ENCODE measurements at regions not wholly inside any gene's neighbourhood (a gene's known extent, or its start where the extent isn't known, plus 50 kb on each side); places are given as distances from the start of the nearest gene placed in this dataset.
"Not testable (repeated sequence)": the region's sequence is repeated elsewhere in the genome, so short reads cannot be mapped to it uniquely, and the experiment has no call there.

GRCh38 chr22:26835929-26836528 is 178.6 kb downstream of the MIAT start:
- H3K9me3 ChIP-seq = no peaks in the 10 kb centered on the region
- H3K4me3 ChIP-seq = no peak overlapping the region
- TF ChIP-seq POLR2AphosphoS5 (IDR thresholded peaks at IDR 0.05) = no peak
- peak; percentile 13 to 40 for TF ChIP-seq CTCF (IDR thresholded peaks at IDR 0.05)
- no peak for TF ChIP-seq POLR2A (IDR thresholded peaks at IDR 0.05)
- TF ChIP-seq EP300 (IDR thresholded peaks at IDR 0.05) = no peak
- 38% methylated on average over 3 of the region's 3 CpGs for WGBS
- no peak overlapping the region for H3K27ac ChIP-seq
- no peaks in the 10 kb centered on the region for H3K36me3 ChIP-seq
- no peaks in the 10 kb centered on the region for H3K4me1 ChIP-seq
- DNase-seq (ENCODE audit: low spot score in 2 of 2) = no peak
- no peaks in the 10 kb centered on the region for H3K27me3 ChIP-seq

- WGBS = 46% methylated on average over 5 of the region's 5 CpGs
These were observed 180.5 kb downstream of the MIAT start for GRCh38 chr22:26837784-26838470.

GRCh38 chr22:26838471-26838825 is 181.1 kb downstream of the MIAT start:
- H3K4me1 ChIP-seq = no peaks in the 10 kb centered on the region
- H3K9me3 ChIP-seq = no peaks in the 10 kb centered on the region
- no peak overlapping the region for H3K27ac ChIP-seq
- WGBS = 100% methylated on average over 2 of the region's 5 CpGs
- no peak overlapping the region for H3K4me3 ChIP-seq
- no peak for TF ChIP-seq POLR2AphosphoS5 (IDR thresholded peaks at IDR 0.05)
- H3K27me3 ChIP-seq = no peaks in the 10 kb centered on the region
- H3K36me3 ChIP-seq = no peaks in the 10 kb centered on the region
- no peak for DNase-seq (ENCODE audit: low spot score in 2 of 2)

More at GRCh38 chr22:26837784-26838470, 180.5 kb downstream of the MIAT start:
- H3K27me3 ChIP-seq = no peaks in the 10 kb centered on the region
- no peaks in the 10 kb centered on the region for H3K36me3 ChIP-seq
- no peak overlapping the region for H3K27ac ChIP-seq
- H3K4me3 ChIP-seq = no peak overlapping the region
- no peak for TF ChIP-seq POLR2AphosphoS5 (IDR thresholded peaks at IDR 0.05)
- no peak for TF ChIP-seq EP300 (IDR thresholded peaks at IDR 0.05)
- TF ChIP-seq CTCF (IDR thresholded peaks at IDR 0.05) = no peak
- TF ChIP-seq POLR2A (IDR thresholded peaks at IDR 0.05) = no peak
- no peaks in the 10 kb centered on the region for H3K4me1 ChIP-seq
- H3K9me3 ChIP-seq = no peaks in the 10 kb centered on the region
- DNase-seq (ENCODE audit: low spot score in 2 of 2) = peak in 1 of 2 donors; percentile 6

- 88% methylated on average over 5 of the region's 5 CpGs for WGBS
- Histone ChIP-seq H3K4me3 (no peak overlapping the region), H3K9me3 (no peaks in the 10 kb centered on the region), H3K27me3 (no peaks in the 10 kb centered on the region), H3K4me1 (no peaks in the 10 kb centered on the region), H3K36me3 (no peaks in the 10 kb centered on the region), H3K27ac (no peak overlapping the region)
- TF ChIP-seq EP300 (IDR thresholded peaks at IDR 0.05) (no peak), CTCF (IDR thresholded peaks at IDR 0.05) (no peak), POLR2A (IDR thresholded peaks at IDR 0.05) (no peak), POLR2AphosphoS5 (IDR thresholded peaks at IDR 0.05) (no peak)
- DNase-seq (ENCODE audit: low spot score in 2 of 2) = no peak
These were observed 181.8 kb downstream of the MIAT start for GRCh38 chr22:26839216-26839615.

- WGBS = 96% methylated on average over 3 of the region's 3 CpGs
These were observed 183.4 kb downstream of the MIAT start for GRCh38 chr22:26840770-26841169.

GRCh38 chr22:26842103-26842502 is 184.7 kb downstream of the MIAT start:
- WGBS = 74% methylated on average over 5 of the region's 5 CpGs
- H3K27me3 ChIP-seq = no peaks in the 10 kb centered on the region
- no peaks in the 10 kb centered on the region for H3K4me1 ChIP-seq
- no peak overlapping the region for H3K27ac ChIP-seq
- no peak for DNase-seq (ENCODE audit: low spot score in 2 of 2)
- H3K9me3 ChIP-seq = no peaks in the 10 kb centered on the region
- no peaks in the 10 kb centered on the region for H3K36me3 ChIP-seq
- TF ChIP-seq POLR2A (IDR thresholded peaks at IDR 0.05) (no peak), POLR2AphosphoS5 (IDR thresholded peaks at IDR 0.05) (no peak)
- no peak overlapping the region for H3K4me3 ChIP-seq

More at GRCh38 chr22:26840770-26841169, 183.4 kb downstream of the MIAT start:
- DNase-seq (ENCODE audit: low spot score in 2 of 2); H3K9me3 ChIP-seq; H3K4me1 ChIP-seq; H3K4me3 ChIP-seq; H3K36me3 ChIP-seq; H3K27ac ChIP-seq; H3K27me3 ChIP-seq: not testable (repeated sequence)

Measured in suprapubic skin (tissue), 4 donors.